IPS-18c (cell line): ENCODE measurements at regions not wholly inside any gene's neighbourhood (a gene's known extent, or its start where the extent isn't known, plus 50 kb on each side); places are given as distances from the start of the nearest gene placed in this dataset.
"Not testable (repeated sequence)": the region's sequence is repeated elsewhere in the genome, so short reads cannot be mapped to it uniquely, and the experiment has no call there.

Experiments
- H3K4me3 ChIP-seq: 2 replicates; pipeline ENCODE4 v1.7.0; 2013; ENCODE audit warnings: low read depth, mild to moderate bottlenecking, low read length, moderate library complexity; ENCODE audit not compliant: insufficient read depth
- H3K9me3 ChIP-seq: one replicate; pipeline ENCODE4 v1.6.1; 2013; ENCODE audit warnings: mild to moderate bottlenecking, low read length, moderate library complexity; ENCODE audit not compliant: control insufficient read depth, insufficient read depth

DNA sequence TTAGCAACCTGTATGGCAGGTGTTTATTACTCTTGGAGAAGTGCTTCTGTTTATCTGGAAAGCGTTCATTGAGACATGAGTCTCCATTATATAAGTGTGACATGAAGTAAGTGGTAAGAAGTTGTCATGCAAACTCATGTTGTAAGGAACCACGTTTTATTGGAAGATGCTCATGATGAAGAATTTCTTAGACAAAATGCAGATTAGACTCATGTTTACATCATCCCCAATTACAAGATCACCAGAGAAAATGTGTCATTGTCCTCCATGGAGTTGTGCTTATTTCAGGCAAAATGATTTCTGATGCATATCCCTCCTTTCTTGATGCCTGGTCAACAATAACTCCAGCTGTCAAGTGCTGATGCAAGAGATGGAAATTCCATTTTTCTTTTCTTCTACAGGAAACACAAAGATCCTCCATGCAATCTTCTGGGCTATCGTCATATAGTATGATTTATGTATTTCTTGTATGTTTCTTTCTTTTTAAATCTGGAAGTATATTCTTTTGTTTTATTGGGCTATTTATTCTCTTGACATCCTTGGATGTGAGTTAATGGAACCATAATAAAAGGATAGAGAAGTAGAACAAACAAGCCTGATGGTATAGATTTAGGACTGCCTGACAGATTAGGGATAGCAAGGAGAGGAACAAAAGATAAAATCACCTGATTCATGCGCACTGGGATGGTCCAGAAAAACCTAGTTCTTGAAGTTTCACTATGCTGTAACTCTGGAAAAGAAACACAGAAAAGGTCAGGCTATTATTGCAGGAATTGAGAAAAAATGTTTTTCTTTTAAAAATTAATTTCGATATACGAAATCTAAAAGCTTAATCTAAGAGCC is 50.7 kb upstream of the DIAPH3 start:
- H3K9me3 ChIP-seq: no peaks in the 10 kb centered on the region
- H3K4me3 ChIP-seq: no peak overlapping the region

DNA sequence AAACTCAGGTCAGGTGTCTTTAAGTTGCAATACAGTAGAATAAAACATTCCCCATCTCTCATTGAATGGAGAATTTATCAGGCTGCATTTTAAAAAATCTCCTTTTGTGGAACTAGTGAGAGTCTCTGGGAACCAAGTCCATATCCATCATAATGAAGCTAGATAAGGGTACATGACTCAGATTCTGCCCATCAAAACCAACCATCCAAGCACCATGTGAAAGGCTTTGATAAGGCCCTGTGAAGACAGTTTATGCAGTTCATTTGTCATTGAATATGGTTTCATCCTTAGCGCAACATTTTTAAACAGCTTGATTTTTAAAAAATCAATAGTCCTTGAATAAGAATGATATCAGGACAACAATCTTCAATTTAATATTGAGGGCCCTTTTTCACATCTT is 56.3 kb upstream of the DIAPH3 start:
- no peaks in the 10 kb centered on the region for H3K9me3 ChIP-seq
- no peak overlapping the region for H3K4me3 ChIP-seq

DNA sequence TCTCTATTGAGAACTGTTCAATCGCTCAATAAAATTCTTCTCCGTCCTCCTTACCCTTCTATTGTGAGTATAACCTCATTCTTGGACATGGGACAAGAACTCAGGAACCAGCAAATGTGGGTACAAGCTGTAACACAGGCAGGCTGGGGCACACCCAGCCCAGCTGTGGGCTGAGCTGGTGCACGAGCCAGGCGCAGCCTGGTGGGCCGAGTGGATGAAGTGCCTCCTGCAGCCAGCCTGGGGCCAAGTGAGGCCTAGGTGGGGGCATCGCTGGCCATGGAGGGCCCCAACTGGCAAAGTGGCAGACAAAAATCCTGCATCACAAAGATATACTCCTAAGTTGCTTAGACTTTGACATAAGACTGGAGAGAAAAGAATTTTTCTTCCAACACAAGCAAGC is 57.9 kb upstream of the DIAPH3 start:
- H3K4me3 ChIP-seq: no peak overlapping the region
- no peaks in the 10 kb centered on the region for H3K9me3 ChIP-seq

DNA sequence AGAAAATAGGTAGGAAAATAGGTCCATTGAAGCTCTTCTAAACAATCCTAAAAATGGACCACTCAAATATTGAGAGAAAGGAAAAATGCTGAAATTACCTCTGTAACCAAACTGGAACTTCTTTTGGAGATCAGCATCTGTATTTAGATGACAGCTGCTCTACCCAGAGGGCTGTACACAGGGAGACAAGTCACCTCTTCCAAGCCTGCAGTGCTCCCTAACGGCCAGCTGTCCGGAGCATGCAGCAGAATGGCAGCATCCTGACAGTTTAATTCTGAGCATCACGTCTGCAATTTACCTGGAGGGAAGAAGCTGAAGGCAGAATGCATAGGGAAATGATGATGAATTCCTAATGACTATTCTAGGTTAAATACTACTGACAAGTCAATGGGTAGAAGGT is 62.8 kb upstream of the DIAPH3 start:
- H3K4me3 ChIP-seq: no peak overlapping the region

DNA sequence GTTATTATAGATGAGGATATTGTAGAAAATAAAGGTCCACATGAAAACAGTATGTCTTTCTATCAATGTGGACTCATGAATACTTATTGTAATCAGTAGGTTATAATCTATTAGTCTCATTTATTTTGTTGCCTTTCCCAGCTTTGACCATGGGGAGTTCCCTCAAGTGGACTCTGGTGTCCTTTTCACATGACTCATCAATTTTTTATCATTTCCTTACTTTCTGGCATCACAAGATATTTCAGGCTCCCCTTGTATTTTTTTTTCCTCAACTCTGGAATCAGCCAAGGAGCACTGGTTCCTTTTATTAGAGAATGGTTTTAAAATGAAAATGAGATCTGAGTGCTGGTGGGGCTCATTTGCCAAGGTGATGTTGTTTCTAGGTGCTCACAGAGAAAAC is 63.4 kb upstream of the DIAPH3 start:
- H3K4me3 ChIP-seq: no peak overlapping the region
- no peaks in the 10 kb centered on the region for H3K9me3 ChIP-seq

More for the DNA sequence above, 62.8 kb upstream of the DIAPH3 start:
- H3K9me3 ChIP-seq: no peaks in the 10 kb centered on the region

DNA sequence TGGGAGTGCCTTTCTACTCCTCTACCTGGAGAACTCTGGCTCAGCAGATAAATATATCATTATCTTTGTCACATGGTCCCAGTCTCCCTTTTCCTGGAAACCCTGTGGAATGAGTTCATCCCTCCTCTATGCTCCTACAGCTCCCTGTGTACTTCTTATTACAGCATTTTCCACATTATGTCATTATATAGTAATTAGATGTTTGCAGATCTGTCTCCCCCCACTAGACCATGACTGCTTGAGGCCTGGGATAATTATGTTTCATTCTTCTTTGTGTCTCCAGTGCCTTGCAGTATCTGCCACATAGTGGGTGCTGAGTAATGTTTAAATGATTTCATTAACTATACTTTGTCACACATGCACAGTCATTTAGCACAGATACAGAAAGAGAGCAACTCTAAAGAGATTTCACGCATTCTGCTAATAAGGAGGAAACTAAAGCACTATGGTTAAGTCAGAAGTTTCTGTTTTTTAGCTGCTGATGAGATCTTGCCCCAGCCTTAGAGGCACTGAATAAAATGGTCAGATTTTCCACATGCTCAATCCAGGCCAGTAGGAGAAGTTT is 66.1 kb upstream of the DIAPH3 start:
- Histone ChIP-seq H3K4me3 (no peak overlapping the region), H3K9me3 (no peaks in the 10 kb centered on the region)

DNA sequence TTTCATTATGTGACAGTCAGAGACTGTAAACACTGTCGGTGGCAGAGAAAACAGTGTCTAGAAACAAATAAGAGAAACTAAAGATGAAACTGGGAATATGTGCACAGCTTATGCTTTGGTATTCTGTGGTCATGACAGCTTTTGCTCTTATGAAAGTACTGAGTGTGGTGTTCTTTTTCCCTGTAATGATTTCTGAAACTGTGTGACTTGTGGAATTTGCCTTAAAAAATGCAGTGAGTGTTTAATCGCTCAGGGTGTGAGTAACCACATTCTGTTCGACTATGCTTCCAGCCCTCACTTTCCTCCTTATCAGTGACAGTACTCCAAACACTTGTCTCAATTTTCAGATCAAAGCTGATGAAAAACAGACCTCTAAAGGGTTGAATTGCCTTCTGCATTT is 66.9 kb upstream of the DIAPH3 start:
- Histone ChIP-seq H3K4me3 (no peak overlapping the region), H3K9me3 (no peaks in the 10 kb centered on the region)

DNA sequence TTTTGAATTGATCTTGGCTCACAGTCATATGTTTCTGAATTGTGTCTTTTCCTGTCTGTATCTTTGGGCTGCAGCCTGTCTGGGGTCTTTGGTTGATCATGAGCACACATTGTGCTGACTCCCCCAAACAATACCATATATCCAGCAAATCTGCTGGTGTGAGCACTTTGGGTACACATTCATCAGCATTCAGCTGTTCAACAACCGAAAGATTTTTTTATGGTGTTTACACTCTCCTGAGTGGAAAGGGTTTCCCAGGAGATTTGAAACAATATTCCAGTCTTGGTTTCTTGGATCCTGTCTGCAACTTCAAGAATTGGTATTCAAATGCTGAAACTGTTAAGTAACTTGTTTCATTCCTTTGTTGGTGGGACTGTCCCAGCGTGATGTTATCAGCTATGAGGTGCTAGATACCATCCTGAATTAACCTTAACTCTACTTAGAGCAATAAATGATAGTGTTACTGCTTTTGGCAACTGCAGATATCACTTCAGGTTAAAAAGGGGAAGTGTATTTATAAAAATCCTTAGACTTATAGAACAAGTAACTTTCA is 78.4 kb upstream of the DIAPH3 start:
- no peaks in the 10 kb centered on the region for H3K9me3 ChIP-seq

DNA sequence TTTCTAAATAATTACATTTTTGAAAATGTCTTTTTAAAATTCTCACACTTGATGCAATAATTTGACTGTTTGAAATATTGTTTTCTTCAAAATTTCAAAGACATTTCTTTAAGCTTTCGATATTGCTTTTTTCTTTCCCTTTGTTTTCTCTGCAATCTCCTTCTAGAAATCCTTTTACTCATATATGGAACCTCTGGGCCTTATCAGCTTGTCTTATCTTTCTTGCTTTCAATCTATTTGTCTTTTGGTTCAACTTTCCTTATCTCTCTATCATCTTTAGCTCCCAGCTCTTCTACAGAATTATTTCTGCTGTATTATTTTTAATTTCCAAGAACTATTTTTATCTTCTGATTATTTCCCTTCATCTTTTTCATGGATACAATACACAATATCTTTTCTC is 80.7 kb upstream of the DIAPH3 start:
- Histone ChIP-seq H3K9me3 (no peaks in the 10 kb centered on the region), H3K4me3 (no peak overlapping the region)

More for the DNA sequence above, 78.4 kb upstream of the DIAPH3 start:
- H3K4me3 ChIP-seq: no peak overlapping the region

DNA sequence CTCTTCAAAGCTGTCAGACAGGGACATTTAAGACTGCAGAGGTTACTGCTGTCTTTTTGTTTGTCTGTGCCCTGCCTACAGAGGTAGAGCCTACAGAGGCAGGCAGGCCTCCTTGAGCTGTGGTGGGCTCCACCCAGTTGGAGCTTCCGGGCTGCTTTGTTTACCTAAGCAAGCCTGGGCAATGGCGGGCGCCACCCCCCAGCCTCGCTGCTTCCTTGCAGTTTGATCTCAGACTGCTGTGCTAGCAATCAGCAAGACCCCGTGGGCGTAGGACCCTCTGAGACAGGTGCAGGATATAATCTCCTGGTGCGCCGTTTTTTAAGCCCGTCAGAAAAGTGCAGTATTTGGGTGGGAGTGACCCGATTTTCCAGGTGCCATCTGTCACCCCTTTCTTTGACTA is 87.7 kb upstream of the DIAPH3 start:
- H3K4me3 ChIP-seq, H3K9me3 ChIP-seq: not testable (repeated sequence)

DNA sequence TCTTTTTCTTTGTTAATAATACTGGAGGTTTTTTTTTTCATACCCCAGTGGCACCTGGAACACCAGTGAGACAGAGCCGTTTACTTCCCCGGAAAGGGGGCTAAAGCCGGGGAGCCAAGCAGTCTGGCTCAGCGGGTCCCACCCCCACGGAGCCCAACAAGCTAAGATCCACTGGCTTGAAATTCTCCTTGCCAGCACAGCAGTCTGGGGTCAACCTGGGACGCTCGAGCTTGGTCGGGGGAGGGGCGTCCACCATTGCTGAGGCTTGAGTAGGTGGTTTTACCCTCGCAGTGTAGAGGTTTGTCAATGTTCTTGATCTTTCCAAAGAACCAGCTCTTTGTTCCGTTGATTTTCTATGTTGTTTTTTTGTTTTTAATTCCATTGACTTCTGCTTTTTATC is 94.6 kb upstream of the DIAPH3 start:
- Histone ChIP-seq H3K9me3 (peaks cover 3% of the 10 kb centered on the region), H3K4me3 (no peak overlapping the region)

DNA sequence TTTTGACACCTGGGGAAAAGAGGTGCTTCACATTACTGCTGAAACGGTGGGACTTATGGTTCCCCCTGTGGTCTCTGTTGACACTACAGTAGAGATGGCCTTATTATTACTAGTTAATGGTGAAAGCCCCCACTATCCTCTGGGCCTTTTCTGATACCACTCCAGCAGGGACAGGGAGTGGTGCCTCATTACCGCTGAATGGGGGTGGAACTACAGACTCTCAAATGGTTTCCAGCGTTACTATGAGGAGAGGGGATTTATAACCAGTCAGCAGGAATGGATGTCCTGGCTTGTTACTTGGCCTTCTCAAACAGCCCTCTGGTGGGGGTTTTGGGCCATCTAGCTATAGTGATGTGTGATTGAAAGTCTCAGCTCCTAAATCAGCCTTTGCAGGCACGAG is 96.7 kb upstream of the DIAPH3 start:
- Histone ChIP-seq H3K4me3 (no peak overlapping the region), H3K9me3 (peaks cover 3% of the 10 kb centered on the region)

DNA sequence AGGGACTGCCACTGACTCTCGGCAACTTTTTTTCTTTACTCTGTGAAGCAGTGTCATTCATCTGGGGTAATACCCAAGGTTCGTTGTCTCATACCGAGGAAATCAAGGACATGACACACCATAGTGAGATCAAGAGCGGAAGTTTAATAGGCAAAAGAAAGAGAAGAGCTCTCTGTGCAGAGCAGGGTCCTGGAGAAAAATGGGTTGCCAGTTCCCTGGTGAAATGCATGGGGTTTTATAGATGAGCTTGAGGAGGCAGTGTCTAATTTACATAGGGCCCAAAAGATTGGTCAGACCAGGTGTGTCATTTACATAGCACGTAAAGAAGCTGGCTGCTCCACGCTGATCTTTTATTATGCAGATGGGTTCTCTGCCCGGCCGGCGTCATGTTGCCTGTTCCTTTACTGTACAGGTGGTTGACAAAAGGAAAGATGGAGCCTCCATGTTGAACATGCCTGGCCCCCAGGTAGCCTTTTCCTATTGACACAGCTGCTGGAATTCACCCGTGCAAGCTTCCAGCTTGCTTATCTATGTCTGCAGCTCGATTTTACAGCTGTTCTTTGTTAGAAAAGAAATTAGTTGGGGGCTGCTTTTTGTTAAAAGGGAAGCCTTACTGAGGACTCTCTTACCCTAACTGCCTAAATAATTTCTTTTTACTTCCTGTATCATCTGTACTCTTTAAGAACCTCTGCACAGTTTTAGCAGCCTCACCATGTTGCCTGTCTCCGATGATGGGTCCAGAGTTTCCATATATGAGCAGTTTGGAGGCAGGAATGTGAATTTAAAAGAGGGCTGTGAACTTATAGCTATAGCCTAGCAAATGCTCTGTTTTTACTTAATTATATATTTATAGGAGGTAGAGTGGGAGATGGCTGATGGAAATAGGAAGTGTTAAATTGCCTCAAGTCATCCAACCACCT is 98.0 kb upstream of the DIAPH3 start:
- H3K9me3 ChIP-seq: no peaks in the 10 kb centered on the region
- H3K4me3 ChIP-seq: no peak overlapping the region

DNA sequence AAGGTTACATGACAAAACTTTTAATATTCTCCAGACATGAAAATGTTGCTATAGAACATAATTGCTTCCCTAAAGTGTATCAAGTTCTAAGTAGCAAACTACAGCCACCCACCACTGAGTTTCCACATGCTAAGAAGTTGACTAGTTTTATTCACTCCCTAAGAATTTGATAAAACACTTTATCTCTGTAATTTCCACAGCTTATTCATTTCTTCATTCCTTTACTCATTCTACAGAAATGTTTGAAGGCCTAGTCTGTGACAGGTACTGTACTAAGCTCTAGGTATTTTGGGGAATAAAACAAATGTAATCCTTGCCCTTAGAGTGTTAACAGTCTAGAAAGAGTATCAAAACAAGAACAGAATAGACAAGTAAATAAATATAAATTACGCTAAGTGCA is 101.8 kb upstream of the DIAPH3 start:
- Histone ChIP-seq H3K4me3 (no peak overlapping the region), H3K9me3 (no peaks in the 10 kb centered on the region)

DNA sequence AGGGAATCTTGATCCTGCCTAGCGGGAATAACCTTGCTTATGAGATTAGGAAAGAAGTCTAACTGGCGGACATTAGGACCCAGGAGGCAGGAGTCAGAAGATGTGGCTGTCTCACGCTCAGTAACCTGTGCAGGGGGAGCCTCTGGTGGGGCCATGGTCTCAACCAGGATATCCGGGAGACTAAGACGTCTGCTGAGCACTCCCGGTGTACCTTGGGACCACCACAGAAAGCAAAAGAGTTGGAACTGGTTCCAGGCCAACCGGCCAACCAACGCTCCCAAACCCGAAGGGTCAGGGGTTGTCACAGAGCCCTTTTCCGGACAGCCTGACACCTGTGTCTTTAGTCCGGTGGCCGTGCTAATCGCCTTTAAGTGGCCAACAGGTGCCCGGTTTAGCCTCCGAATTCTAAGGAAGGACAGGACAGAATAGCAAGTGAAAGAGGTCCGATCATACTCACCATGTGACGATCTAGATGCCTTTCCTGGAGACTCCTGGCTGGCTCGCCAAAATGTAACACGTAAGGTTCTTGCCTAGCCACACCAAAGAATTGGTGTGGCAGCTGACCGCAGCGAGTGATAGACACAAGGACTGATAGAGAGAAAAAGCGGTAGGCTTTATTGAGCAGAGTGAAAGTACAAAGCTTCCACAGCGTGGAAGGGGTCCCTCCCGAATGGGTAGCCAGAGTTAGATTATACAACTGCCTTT is 103.9 kb upstream of the DIAPH3 start:
- Histone ChIP-seq H3K4me3 (peak overlapping the region; percentile 65), H3K9me3 (no peaks in the 10 kb centered on the region)

DNA sequence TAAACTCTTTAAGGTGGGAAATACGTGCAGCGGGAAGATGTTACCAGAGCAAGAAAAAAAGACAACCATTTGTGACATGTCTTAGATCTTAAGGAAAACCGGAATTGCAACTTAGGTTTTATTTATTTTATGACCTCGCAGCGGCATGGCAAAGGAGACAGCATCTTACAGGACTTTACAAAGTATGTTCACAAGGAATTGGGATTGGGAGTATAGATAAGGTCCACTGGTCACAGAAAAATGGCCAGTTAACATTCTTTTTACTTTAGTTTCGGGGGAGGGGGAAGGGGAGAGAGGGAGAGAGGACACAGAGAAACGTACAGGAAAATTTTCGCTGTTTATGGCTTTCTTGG is 104.5 kb upstream of the DIAPH3 start:
- H3K9me3 ChIP-seq: no peaks in the 10 kb centered on the region
- H3K4me3 ChIP-seq: peak overlapping the region; percentile 65

DNA sequence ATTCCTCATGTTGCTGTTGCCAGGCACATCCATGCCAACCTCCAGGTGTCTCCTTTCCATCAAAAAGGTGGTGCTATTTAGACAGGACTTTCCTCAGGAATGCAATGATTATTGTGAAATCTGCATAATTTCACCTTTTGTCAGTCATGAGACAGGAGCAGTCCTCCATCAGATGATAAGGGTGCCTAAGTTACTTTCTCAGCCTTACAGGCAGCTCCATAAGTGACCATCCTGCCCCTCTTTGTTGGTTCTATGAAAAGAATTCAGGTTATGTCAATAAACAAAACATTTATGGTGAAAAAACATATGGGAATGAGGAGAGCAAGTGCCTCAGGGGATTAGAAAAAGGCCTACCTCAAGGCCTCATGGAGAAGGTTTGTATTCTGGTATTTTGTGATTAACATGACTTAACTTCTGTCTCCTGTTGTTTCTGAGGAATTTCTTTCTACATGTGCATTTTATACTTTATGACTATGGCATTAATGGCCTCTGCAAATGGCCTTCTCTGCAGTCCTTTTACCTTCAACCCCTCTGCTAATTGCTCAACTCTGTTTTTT is 110.3 kb upstream of the DIAPH3 start:
- H3K9me3 ChIP-seq: no peaks in the 10 kb centered on the region
- no peak overlapping the region for H3K4me3 ChIP-seq
